Sigmoid colon (tissue), 6 donors: ENCODE measurements at regions not wholly inside any gene's neighbourhood (a gene's known extent, or its start where the extent isn't known, plus 50 kb on each side); places are given as distances from the start of the nearest gene placed in this dataset.
"Not testable (repeated sequence)": the region's sequence is repeated elsewhere in the genome, so short reads cannot be mapped to it uniquely, and the experiment has no call there.

Source experiments
- DNase-seq: peaks from one replicate; pipeline ENCODE4 v3.0.0-alpha.2; 2019
- H3K27ac ChIP-seq, 4 donors: fragments of 200-600 bp; sonication (generic); one replicate each; pipeline ENCODE4 v1.5.1; 2016 to 2019; ENCODE audit warnings: mild to moderate bottlenecking in 1 of 4
- H3K27me3 ChIP-seq, 3 donors: fragments of 200-600 bp; sonication (generic); one replicate each; pipeline ENCODE4 v1.5.1; 2019; ENCODE audit warnings: mild to moderate bottlenecking in 1 of 3
- H3K36me3 ChIP-seq, 4 donors: fragments of 200-600 bp; sonication (generic); one replicate each; pipeline ENCODE4 v1.5.1; 2016 to 2019
- H3K4me1 ChIP-seq, 4 donors: fragments of 200-600 bp; sonication (generic); one replicate each; pipeline ENCODE4 v1.5.1; 2017 to 2019
- H3K4me3 ChIP-seq, 4 donors: fragments of 200-600 bp; sonication (generic); one replicate each; pipeline ENCODE4 v1.5.1; 2017 to 2019; ENCODE audit warnings: mild to moderate bottlenecking in 2 of 4, moderate library complexity in 1 of 4
- H3K9me3 ChIP-seq, 4 donors: fragments of 200-600 bp in 3 of 4; sonication (generic) in 3 of 4; one replicate each; pipeline versions ENCODE4 v1.5.1 to v1.6.1; 2013 to 2019
- EP300 ChIP-seq, 4 donors: sonication (generic); formaldehyde crosslinking; IDR thresholded peaks; one replicate each; pipeline ENCODE4 v1.6.1; 2017; ENCODE audit warnings: antibody characterized with exemption in 4 of 4
- POLR2A ChIP-seq, 2 donors: fragments of 450-650 bp; IDR thresholded peaks; one replicate each; pipeline ENCODE4 v1.6.1; 2016; ENCODE audit warnings: antibody characterized with exemption in 2 of 2, mild to moderate bottlenecking in 2 of 2, moderate library complexity in 2 of 2
- POLR2AphosphoS5 ChIP-seq, 4 donors: sonication (generic); formaldehyde crosslinking; IDR thresholded peaks; one replicate each; pipeline ENCODE4 v1.6.1; 2017; ENCODE audit warnings: antibody characterized with exemption in 4 of 4
- WGBS, 2 donors: extraction: QIAGEN DNeasy Blood & Tissue Kit; methylation state at CpG; one replicate each; pipeline ENCODE4 v1.1.7; 2013; 5-methylcytosine and 5-hydroxymethylcytosine counted together
- intact Hi-C: fragments of 100-400 bp; cut with DNase I; formaldehyde crosslinking; loops from one replicate; pipeline ENCODE4 v1.15.1; 2023
- TF ChIP-seq, protein P1 (sequence below), 4 experiments: fragments of 450-650 bp in 3 of 4; fragments of 200-600 bp in 1 of 4; IDR thresholded peaks; one replicate each; pipeline ENCODE4 v1.5.1; 2016 to 2019; ENCODE audit warnings: antibody characterized with exemption in 4 of 4, mild to moderate bottlenecking in 3 of 4, moderate library complexity in 2 of 4
- donor health status: healthy with polysubstance abuse.
- donor health status: healthy.

DNA sequence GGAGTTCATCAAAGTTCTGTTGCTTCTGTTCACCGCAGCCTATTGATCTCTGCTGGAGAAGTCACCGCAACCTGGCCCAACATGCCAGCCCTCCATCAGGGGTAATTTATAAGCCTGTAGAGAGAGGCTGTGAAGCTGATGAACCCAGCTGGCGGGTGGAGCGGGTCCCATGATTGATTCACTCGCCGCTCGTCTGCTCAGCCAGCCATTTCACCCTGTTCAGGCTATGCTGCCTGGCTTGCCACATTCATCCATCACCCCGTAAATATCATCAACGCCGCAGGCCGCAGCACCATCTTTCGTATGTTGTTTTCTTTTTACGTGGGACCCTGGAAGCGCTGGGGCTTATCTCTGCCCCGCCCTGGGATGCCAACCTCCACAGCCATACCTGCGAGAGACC lies 116.7 kb upstream of the OPCML start:
- Histone ChIP-seq H3K27me3 (no peaks in the 10 kb centered on the region), H3K9me3 (no peaks in the 10 kb centered on the region), H3K4me1 (no peaks in the 10 kb centered on the region), H3K36me3 (no peaks in the 10 kb centered on the region), H3K4me3 (no peak overlapping the region), H3K27ac (no peak overlapping the region)
- DNase-seq: no peak
- WGBS, 2 donors: 94 to 95% methylated on average over 16 of the region's 16 CpGs
- intact Hi-C loops: no loop called here
- no peak for TF ChIP-seq EP300 (IDR thresholded peaks at IDR 0.05)
- TF ChIP-seq, protein P1, sequence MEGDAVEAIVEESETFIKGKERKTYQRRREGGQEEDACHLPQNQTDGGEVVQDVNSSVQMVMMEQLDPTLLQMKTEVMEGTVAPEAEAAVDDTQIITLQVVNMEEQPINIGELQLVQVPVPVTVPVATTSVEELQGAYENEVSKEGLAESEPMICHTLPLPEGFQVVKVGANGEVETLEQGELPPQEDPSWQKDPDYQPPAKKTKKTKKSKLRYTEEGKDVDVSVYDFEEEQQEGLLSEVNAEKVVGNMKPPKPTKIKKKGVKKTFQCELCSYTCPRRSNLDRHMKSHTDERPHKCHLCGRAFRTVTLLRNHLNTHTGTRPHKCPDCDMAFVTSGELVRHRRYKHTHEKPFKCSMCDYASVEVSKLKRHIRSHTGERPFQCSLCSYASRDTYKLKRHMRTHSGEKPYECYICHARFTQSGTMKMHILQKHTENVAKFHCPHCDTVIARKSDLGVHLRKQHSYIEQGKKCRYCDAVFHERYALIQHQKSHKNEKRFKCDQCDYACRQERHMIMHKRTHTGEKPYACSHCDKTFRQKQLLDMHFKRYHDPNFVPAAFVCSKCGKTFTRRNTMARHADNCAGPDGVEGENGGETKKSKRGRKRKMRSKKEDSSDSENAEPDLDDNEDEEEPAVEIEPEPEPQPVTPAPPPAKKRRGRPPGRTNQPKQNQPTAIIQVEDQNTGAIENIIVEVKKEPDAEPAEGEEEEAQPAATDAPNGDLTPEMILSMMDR (IDR thresholded peaks at IDR 0.05): no peak
- TF ChIP-seq POLR2A (IDR thresholded peaks at IDR 0.05): no peak
- TF ChIP-seq POLR2AphosphoS5 (IDR thresholded peaks at IDR 0.05): no peak

DNA sequence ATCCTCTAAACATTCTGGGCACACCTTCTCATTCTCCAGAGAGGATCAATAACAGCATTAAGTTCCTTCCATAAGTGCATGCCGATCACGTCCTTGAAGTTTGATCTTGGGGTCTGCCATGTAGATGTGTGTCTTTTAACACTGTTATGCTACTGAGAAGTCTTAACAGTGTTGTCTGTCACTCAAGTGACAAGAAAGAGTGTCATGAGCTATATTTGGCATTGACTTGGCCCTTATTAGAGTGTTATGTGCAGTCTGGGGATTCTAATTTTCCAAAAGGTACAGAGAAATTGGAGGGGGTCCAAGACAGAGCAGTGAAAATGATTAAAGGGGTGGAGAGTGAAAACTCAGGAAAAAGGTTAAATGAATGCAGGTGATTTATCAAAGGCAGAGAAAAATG lies 107.1 kb upstream of the OPCML start:
- no peak overlapping the region for H3K4me3 ChIP-seq
- H3K4me1 ChIP-seq: no peaks in the 10 kb centered on the region
- no peak for TF ChIP-seq POLR2A (IDR thresholded peaks at IDR 0.05)
- no peak for TF ChIP-seq POLR2AphosphoS5 (IDR thresholded peaks at IDR 0.05)
- TF ChIP-seq, protein P1 (IDR thresholded peaks at IDR 0.05): no peak
- no peak for TF ChIP-seq EP300 (IDR thresholded peaks at IDR 0.05)
- no peak overlapping the region for H3K27ac ChIP-seq
- intact Hi-C loops: no loop called here
- DNase-seq: no peak
- H3K36me3 ChIP-seq: no peaks in the 10 kb centered on the region
- 77 to 84% methylated on average over 2 of the region's 2 CpGs for WGBS, 2 donors
- peaks cover 0 to 22% (median 0%) of the 10 kb centered on the region in 3 donors for H3K27me3 ChIP-seq
- no peaks in the 10 kb centered on the region for H3K9me3 ChIP-seq

DNA sequence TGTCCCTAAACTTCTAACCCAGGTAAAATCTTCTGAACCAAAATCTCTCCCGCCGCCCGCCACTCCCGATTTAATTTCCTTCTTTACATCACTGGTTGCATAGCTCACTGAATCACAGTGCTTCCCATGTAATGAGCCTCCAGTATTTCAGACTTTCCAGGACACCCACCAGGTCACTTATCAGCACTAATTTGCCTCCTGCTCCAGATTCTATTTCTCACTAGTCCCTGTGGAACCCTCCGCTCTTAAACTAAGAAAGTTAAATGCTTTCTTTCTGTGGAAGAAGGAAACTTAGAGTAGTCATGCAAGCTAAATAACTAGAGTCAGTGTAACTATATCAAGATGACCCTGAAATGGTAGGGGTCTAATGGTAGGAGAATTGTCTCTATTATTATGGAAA lies 106.6 kb upstream of the OPCML start:
- H3K9me3 ChIP-seq: no peaks in the 10 kb centered on the region
- no peaks in the 10 kb centered on the region for H3K4me1 ChIP-seq
- intact Hi-C loops: no loop called here
- WGBS, 2 donors: 81 to 91% methylated on average over 5 of the region's 5 CpGs
- H3K27me3 ChIP-seq: peaks cover 0 to 22% (median 0%) of the 10 kb centered on the region in 3 donors
- TF ChIP-seq POLR2AphosphoS5 (IDR thresholded peaks at IDR 0.05) (no peak), POLR2A (IDR thresholded peaks at IDR 0.05) (no peak), EP300 (IDR thresholded peaks at IDR 0.05) (no peak)
- TF ChIP-seq, protein P1 (IDR thresholded peaks at IDR 0.05): no peak
- no peak overlapping the region for H3K4me3 ChIP-seq
- no peak for DNase-seq
- no peak overlapping the region for H3K27ac ChIP-seq
- no peaks in the 10 kb centered on the region for H3K36me3 ChIP-seq

DNA sequence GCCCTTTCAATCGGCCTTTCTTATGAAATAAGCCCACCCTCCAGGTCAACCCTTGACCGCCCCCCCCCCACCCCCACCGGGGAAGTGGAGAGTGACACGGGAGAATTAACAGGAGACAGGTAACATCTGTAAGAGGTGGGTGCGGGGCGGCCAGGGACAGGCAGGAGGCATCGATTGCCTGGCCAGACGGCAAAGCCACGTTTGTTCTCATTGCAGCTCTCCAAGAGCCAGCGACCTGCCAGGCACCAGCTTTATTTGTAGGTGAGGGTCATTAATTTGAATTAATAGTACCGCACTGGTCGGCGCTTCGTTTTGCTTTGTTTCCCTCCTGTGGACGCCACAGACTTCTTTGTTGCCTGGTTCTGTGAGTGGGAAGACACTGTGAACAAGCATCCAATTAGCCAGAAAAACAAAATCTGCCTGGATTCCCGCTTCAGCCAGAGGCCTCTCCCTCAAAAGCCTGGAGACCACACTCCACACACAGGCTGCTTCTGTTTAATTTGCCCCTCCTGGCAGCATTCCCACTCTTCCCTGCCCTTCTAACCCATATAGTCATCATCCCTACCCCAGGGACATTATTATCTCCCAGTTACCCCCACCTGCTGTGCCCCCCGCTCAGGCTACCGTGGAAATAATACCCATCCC lies 104.5 kb upstream of the OPCML start:
- Histone ChIP-seq H3K4me1 (no peaks in the 10 kb centered on the region), H3K36me3 (no peaks in the 10 kb centered on the region), H3K27me3 (peaks cover 0 to 22% (median 0%) of the 10 kb centered on the region in 3 donors), H3K4me3 (no peak overlapping the region), H3K9me3 (no peaks in the 10 kb centered on the region), H3K27ac (no peak overlapping the region)
- no peak for DNase-seq
- WGBS, 2 donors: 62 to 65% methylated on average over 18 of the region's 18 CpGs
- TF ChIP-seq POLR2A (IDR thresholded peaks at IDR 0.05): no peak
- TF ChIP-seq, protein P1 (IDR thresholded peaks at IDR 0.05): no peak
- no peak for TF ChIP-seq EP300 (IDR thresholded peaks at IDR 0.05)
- no peak for TF ChIP-seq POLR2AphosphoS5 (IDR thresholded peaks at IDR 0.05)
- intact Hi-C loops: no loop called here

DNA sequence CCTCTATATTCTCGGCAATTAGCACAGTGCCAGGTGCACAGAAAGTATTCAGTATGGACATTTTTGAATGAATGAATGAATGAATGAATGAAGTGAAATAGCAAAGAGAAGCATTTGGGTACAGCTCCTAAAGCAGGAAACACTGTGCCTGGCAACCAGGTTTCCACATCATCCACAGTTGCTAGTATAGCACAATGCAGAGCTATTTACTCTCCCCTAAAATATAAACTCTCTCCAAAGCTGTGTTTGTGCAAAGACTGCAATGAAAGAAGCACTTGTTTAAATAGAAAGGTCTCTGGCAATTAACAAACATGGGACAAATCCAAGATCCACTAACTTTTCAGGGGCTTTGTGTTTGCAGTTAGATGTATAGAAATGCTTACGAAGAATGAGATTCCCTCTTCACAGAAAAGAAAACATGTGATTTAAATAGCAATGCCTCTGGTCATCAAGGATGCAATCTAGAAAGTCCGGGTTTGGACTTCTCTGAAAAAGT lies 103.0 kb upstream of the OPCML start:
- no peaks in the 10 kb centered on the region for H3K9me3 ChIP-seq
- no peaks in the 10 kb centered on the region for H3K36me3 ChIP-seq
- no peak for DNase-seq
- TF ChIP-seq, protein P1 (IDR thresholded peaks at IDR 0.05): no peak
- TF ChIP-seq POLR2A (IDR thresholded peaks at IDR 0.05) (no peak), POLR2AphosphoS5 (IDR thresholded peaks at IDR 0.05) (no peak), EP300 (IDR thresholded peaks at IDR 0.05) (no peak)
- H3K4me3 ChIP-seq: no peak overlapping the region
- H3K4me1 ChIP-seq: no peaks in the 10 kb centered on the region
- peaks cover 0 to 22% (median 0%) of the 10 kb centered on the region in 3 donors for H3K27me3 ChIP-seq
- 37 to 62% methylated on average over 3 of the region's 3 CpGs for WGBS, 2 donors
- intact Hi-C loops: no loop called here
- no peak overlapping the region for H3K27ac ChIP-seq

DNA sequence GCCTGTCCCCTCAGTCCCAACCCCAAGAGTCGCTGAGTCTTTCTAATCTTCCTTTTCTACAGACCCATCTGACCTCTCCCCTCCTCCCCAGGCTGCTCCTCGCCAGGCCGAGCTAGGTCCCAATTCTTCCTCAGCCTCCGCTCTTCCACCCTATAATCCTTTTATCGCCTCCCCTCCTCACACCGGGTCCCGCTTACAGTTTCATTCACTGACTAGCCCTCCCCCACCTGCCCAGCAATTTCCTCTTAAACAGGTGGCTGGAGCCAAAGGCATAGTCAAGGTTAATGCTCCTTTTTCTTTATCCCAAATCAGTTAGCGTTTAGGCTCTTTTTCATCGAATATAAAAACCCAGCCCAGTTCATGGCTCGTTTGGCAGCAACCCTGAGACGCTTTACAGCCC lies 96.1 kb upstream of the OPCML start:
- H3K4me3 ChIP-seq, H3K36me3 ChIP-seq, H3K27ac ChIP-seq, intact Hi-C loops, DNase-seq, H3K4me1 ChIP-seq, H3K27me3 ChIP-seq, H3K9me3 ChIP-seq: not testable (repeated sequence)
- WGBS, 2 donors: 62 to 66% methylated on average over 10 of the region's 11 CpGs
